ENCODE measurements at regions not wholly inside any gene's neighbourhood (a gene's known extent, or its start where the extent isn't known, plus 50 kb on each side); places are given as distances from the start of the nearest gene placed in this dataset.

DNA sequence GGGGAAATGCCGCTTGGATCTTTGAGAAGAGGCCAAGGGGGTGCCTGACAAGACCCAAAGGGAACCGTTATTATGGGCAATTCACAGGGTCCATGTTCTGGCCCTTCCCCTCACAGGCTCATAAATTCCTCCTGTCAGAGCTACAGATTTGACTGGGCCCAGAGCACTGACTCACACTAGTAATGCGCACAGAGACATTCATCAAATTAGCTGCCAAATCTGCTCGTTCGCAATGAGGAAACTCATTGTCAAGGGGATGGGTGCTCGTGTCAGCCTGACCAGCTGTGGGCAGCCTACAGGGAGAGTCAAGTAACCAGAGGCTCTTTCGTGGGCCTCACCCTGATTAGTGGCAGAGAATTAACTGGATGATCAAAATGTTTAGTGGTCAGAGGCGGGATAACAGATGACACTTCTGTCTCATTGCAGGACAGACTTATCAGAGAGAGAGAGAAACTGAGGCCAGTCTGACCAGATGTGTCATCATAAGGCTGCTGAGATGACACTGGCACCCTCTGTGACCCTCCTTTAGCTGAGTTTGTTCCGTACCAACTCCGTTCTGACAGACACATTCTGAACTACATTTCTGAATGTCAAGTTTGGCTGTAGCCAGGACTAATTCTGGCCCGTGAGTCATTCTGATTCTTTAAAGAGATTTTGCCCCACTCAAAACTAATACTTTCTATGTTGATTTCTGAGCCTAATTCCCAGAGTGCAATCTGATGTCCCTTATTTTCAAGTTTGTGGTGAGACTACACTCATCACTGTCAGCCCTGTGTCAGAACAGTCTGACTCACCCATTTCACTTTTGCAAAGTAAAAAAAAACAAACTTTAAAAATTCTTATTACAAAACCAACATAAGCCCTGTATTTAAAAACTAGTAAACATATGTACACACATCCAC lies 377.1 kb downstream of the ACTL7B start:
- peaks cover 10% of the 10 kb centered on the region; the same call in 1 of the 2 replicates for H3K9me1 ChIP-seq (ENCODE audit: insufficient read depth, low read length)
- ATAC-seq (ENCODE audit: low read depth) (peak; percentile 75), DNase-seq (peak; percentile 90)
- H3K36me3 ChIP-seq (ENCODE audit: control insufficient read depth, insufficient read depth, low read length): no peaks in the 10 kb centered on the region
- no TSS peak for BruUV-seq (replicated peaks)
- H3K27me3 ChIP-seq (ENCODE audit: control insufficient read depth, insufficient read depth, low read length): no peaks in the 10 kb centered on the region
- H3K9me3 ChIP-seq (ENCODE audit: control insufficient read depth, insufficient read depth, low read length): no peaks in the 10 kb centered on the region
- in situ Hi-C loops (cut with MboI; ENCODE audit: low sequenced_read_pairs): no loop called here
- H3K27ac ChIP-seq (ENCODE audit: insufficient read depth, low read length): peak overlapping the region; percentile 95
- H2BK120ac ChIP-seq (ENCODE audit: low read depth, low read length): peak overlapping the region; percentile 89
- H3K9ac ChIP-seq (ENCODE audit: low read depth, low read length): peak overlapping the region; percentile 39
- H3K18ac ChIP-seq (ENCODE audit: low read depth, low read length): peak overlapping the region; percentile 81
- peak overlapping the region; percentile 91 for H2BK20ac ChIP-seq (ENCODE audit: low read depth, low read length)
- peak overlapping the region; percentile 96 for H3K4ac ChIP-seq (ENCODE audit: low read depth, low read length)
- H4K91ac ChIP-seq (ENCODE audit: insufficient read depth, low read depth, low read length): peak overlapping the region; percentile 89
- H2BK5ac ChIP-seq (ENCODE audit: low read depth, low read length, poor library complexity, severe bottlenecking): peak overlapping the region; percentile 96
- WGBS, 2 experiments (ENCODE audit: extremely low coverage in 2 of 2, insufficient read length in 1 of 2): 29% methylated on average over 7 of the region's 11 CpGs; no CpG with 5 or more reads in 1 of the 2 experiments
- peak overlapping the region; percentile 97; the same call in 2 of the 3 replicates for H2BK15ac ChIP-seq (ENCODE audit: low read depth, low read length)
- no peaks in the 10 kb centered on the region for H3K79me1 ChIP-seq (ENCODE audit: low read depth in 1 of 2, low read length in 2 of 2)
- TF ChIP-seq CEBPB (IDR thresholded peaks at IDR 0.05; ENCODE audit: low read depth, low read length) (peak; percentile 40; the same call in 1 of the 2 replicates), FOS (IDR thresholded peaks at IDR 0.05; ENCODE audit: low read depth, low read length) (peak; percentile 86), BHLHE40 (IDR thresholded peaks at IDR 0.05; ENCODE audit: low read depth, low read length) (peak; percentile 42), CHD1 (IDR thresholded peaks at IDR 0.05; ENCODE audit: low read depth, low read length) (no peak)
- peak overlapping the region; percentile 96 for H3K23ac ChIP-seq (ENCODE audit: low read depth, low read length)
- peak overlapping the region; percentile 32; the same call in 1 of the 2 replicates for H4K5ac ChIP-seq (ENCODE audit: low read depth, low read length)
- H4K8ac ChIP-seq (ENCODE audit: low read depth in 2 of 2, low read length in 2 of 2): peak overlapping the region; percentile 76 to 95
- dilution Hi-C loops (cut with HindIII; ENCODE audit: low sequenced_read_pairs, unreplicated experiment): no loop called here
- peak overlapping the region; percentile 97 for H2AK5ac ChIP-seq (ENCODE audit: low read depth, low read length)
- no peak overlapping the region for H3K4me3 ChIP-seq (ENCODE audit: insufficient read depth, low read depth, low read length)
- peak overlapping the region; percentile 36; the same call in 1 of the 2 replicates for H3K56ac ChIP-seq (ENCODE audit: extremely low read depth, insufficient read depth, low read length)
- intact Hi-C loops (cut with micrococcal nuclease): loop anchor here (5.0 to 10.0 kb wide), 3 partner anchors 34 to 424 kb away; no protein-coding TSS in a partner anchor
- ChIA-PET POLR2A (ENCODE audit: unreplicated experiment) (no interaction called here), CTCF (no interaction called here)
- peak overlapping the region; percentile 78 for H3K14ac ChIP-seq (replicated peaks; ENCODE audit: low read depth, low read length)
- H2AK9ac ChIP-seq (replicated peaks; ENCODE audit: low read depth, low read length, poor library complexity): peak overlapping the region; percentile 88
- H3K4me2 ChIP-seq (ENCODE audit: low read depth, low read length): peak overlapping the region; percentile 69
- peaks cover 4% of the 10 kb centered on the region; the same call in 1 of the 2 replicates for H4K20me1 ChIP-seq (ENCODE audit: insufficient read depth, low read length)
- peak overlapping the region; percentile 71 for H2AFZ ChIP-seq (replicated peaks; ENCODE audit: low read length, poor library complexity)
- H3K4me1 ChIP-seq (ENCODE audit: control insufficient read depth, insufficient read depth, low read length): peaks cover 15% of the 10 kb centered on the region
